MM.1S (cell line): ENCODE measurements at regions not wholly inside any gene's neighbourhood (a gene's known extent, or its start where the extent isn't known, plus 50 kb on each side); places are given as distances from the start of the nearest gene placed in this dataset.
A peak's percentile ranks its signal among the peaks of the same experiment; 100 is the strongest.

Source experiments
- DNase-seq: peaks from one replicate; pipeline ENCODE4 v3.0.0-alpha.2; 2015
- H2AFZ ChIP-seq: fragments of 300-600 bp; sonication (generic); 2 replicates; pipeline ENCODE4 v1.6.0; 2016; ENCODE audit warnings: antibody characterized with exemption, low read length
- H3F3A ChIP-seq: fragments of 300-600 bp; sonication (generic); 2 replicates; pipeline ENCODE4 v1.6.1; 2016; ENCODE audit warnings: mild to moderate bottlenecking, antibody characterized with exemption, low read length, moderate library complexity, mixed read lengths; ENCODE audit not compliant: insufficient read depth
- H3K27ac ChIP-seq: fragments of 300-600 bp; sonication (generic); 2 replicates; pipeline ENCODE4 v1.5.1; 2016; ENCODE audit warnings: mild to moderate bottlenecking, low read length
- H3K27me3 ChIP-seq: fragments of 300-600 bp; sonication (generic); replicated peaks from 2 replicates; pipeline ENCODE4 v1.6.0; 2016; ENCODE audit warnings: low read length; ENCODE audit not compliant: insufficient read depth
- H3K36me3 ChIP-seq: fragments of 300-600 bp; sonication (generic); replicated peaks from 2 replicates; pipeline ENCODE4 v1.6.1; 2016; ENCODE audit warnings: mild to moderate bottlenecking, low read length, mixed read lengths; ENCODE audit not compliant: insufficient read depth
- H3K4me1 ChIP-seq: fragments of 300-600 bp; sonication (generic); 2 replicates; pipeline ENCODE4 v1.6.1; 2016; ENCODE audit warnings: low read length, mixed read lengths
- H3K4me2 ChIP-seq: fragments of 300-600 bp; sonication (generic); 2 replicates; pipeline ENCODE4 v1.6.0; 2016; ENCODE audit warnings: low read depth, low read length
- H3K4me3 ChIP-seq: fragments of 300-600 bp; sonication (generic); 2 replicates; pipeline ENCODE4 v1.5.1; 2016; ENCODE audit warnings: low read length, mixed read lengths
- H3K79me2 ChIP-seq: fragments of 300-600 bp; sonication (generic); 2 replicates; pipeline ENCODE4 v1.6.1; 2016; ENCODE audit warnings: mixed run types, low read length, mixed read lengths
- H3K9ac ChIP-seq: fragments of 300-600 bp; sonication (generic); 2 replicates; pipeline ENCODE4 v1.6.1; 2016; ENCODE audit warnings: low read length, mixed read lengths
- H3K9me2 ChIP-seq: fragments of 300-600 bp; sonication (generic); replicated peaks from 2 replicates; pipeline ENCODE4 v1.6.1; 2016; ENCODE audit warnings: mild to moderate bottlenecking, low read length, mixed read lengths; ENCODE audit not compliant: insufficient read depth
- H3K9me3 ChIP-seq: fragments of 300-600 bp; sonication (generic); replicated peaks from 2 replicates; pipeline ENCODE4 v1.6.1; 2016; ENCODE audit warnings: mild to moderate bottlenecking, low read length, mixed read lengths; ENCODE audit not compliant: insufficient read depth
- H4K20me1 ChIP-seq: fragments of 300-600 bp; sonication (generic); 2 replicates; pipeline ENCODE4 v1.6.1; 2016; ENCODE audit warnings: mild to moderate bottlenecking, low read length, moderate library complexity, mixed read lengths; ENCODE audit not compliant: insufficient read depth
- CTCF ChIP-seq: fragments of 300-600 bp; sonication (generic); IDR thresholded peaks from 2 replicates; pipeline ENCODE4 v1.5.1; 2016; ENCODE audit warnings: antibody characterized with exemption, low read length, mixed read lengths
- EZH2 ChIP-seq: fragments of 300-600 bp; sonication (generic); optimal IDR thresholded peaks from 2 replicates; pipeline ENCODE3; 2017; ENCODE audit warnings: low read depth, mild to moderate bottlenecking, antibody characterized with exemption, low read length, mixed read lengths
- EZH2phosphoT487 ChIP-seq: fragments of 300-600 bp; sonication (generic); IDR thresholded peaks from 2 replicates; pipeline ENCODE4 v1.6.1; 2018; ENCODE audit warnings: antibody characterized with exemption, low read length

- peak; percentile 84 for DNase-seq
- H3K36me3 ChIP-seq: no peaks in the 10 kb centered on the region
- no peaks in the 10 kb centered on the region for H3K9me2 ChIP-seq
- H3K4me2 ChIP-seq: no peak overlapping the region
- no peak overlapping the region for H3K4me3 ChIP-seq
- no peak overlapping the region for H3K27ac ChIP-seq
- no peak for TF ChIP-seq EZH2phosphoT487
- TF ChIP-seq CTCF: peak; percentile 81
- TF ChIP-seq EZH2: no peak
- H3K79me2 ChIP-seq: no peaks in the 10 kb centered on the region
- no peaks in the 10 kb centered on the region for H3K9me3 ChIP-seq
- H3K4me1 ChIP-seq: 0 out of 2 replicates have a peak, but pooled peaks cover 3% of the 10 kb centered on the region
- H4K20me1 ChIP-seq: no peaks in the 10 kb centered on the region
- H2AFZ ChIP-seq: peak overlapping the region; percentile 67
- H3K9ac ChIP-seq: no peak overlapping the region
- H3F3A ChIP-seq: no peaks in the 10 kb centered on the region
- H3K27me3 ChIP-seq: no peaks in the 10 kb centered on the region
Observed at GRCh38 chr1:221263831-221264767, 384.9 kb downstream of the HLX start.

- no peak for DNase-seq
- H3K36me3 ChIP-seq: no peaks in the 10 kb centered on the region
- no peaks in the 10 kb centered on the region for H4K20me1 ChIP-seq
- H3K27ac ChIP-seq: no peak overlapping the region
- no peaks in the 10 kb centered on the region for H3K9me2 ChIP-seq
- no peak for TF ChIP-seq CTCF
- no peak for TF ChIP-seq EZH2phosphoT487
- no peak for TF ChIP-seq EZH2
- no peak overlapping the region for H2AFZ ChIP-seq
- no peak overlapping the region for H3K9ac ChIP-seq
- H3K79me2 ChIP-seq: no peaks in the 10 kb centered on the region
- no peak overlapping the region for H3K4me2 ChIP-seq
- H3K27me3 ChIP-seq: no peaks in the 10 kb centered on the region
- no peaks in the 10 kb centered on the region for H3F3A ChIP-seq
- H3K4me1 ChIP-seq: 0 out of 2 replicates have a peak, but pooled peaks cover 3% of the 10 kb centered on the region
- H3K9me3 ChIP-seq: no peaks in the 10 kb centered on the region
- H3K4me3 ChIP-seq: no peak overlapping the region
Observed at GRCh38 chr1:221264848-221265247, 385.6 kb downstream of the HLX start.

- Histone ChIP-seq H3K27me3 (no peaks in the 10 kb centered on the region), H4K20me1 (no peaks in the 10 kb centered on the region), H3K79me2 (no peaks in the 10 kb centered on the region), H3K4me1 (0 out of 2 replicates have a peak, but pooled peaks cover 3% of the 10 kb centered on the region), H3K9ac (no peak overlapping the region), H2AFZ (no peak overlapping the region), H3K36me3 (no peaks in the 10 kb centered on the region), H3K4me3 (no peak overlapping the region), H3K4me2 (no peak overlapping the region), H3F3A (no peaks in the 10 kb centered on the region), H3K9me3 (no peaks in the 10 kb centered on the region), H3K9me2 (no peaks in the 10 kb centered on the region), H3K27ac (no peak overlapping the region)
- TF ChIP-seq EZH2 (no peak), EZH2phosphoT487 (no peak), CTCF (no peak)
- DNase-seq: no peak
Observed at GRCh38 chr1:221268295-221268694, 389.1 kb downstream of the HLX start.
